Neural cell (in vitro differentiated cells): ENCODE measurements at regions not wholly inside any gene's neighbourhood (a gene's known extent, or its start where the extent isn't known, plus 50 kb on each side); places are given as distances from the start of the nearest gene placed in this dataset.

Experiments used
- CTCF ChIP-seq: fragments of 450-650 bp; IDR thresholded peaks from 2 replicates; pipeline ENCODE4 v1.5.1; 2014; ENCODE audit warnings: antibody characterized with exemption, mild to moderate bottlenecking, moderate library complexity; ENCODE audit not compliant: poor library complexity, severe bottlenecking
- EZH2 ChIP-seq: fragments of 200-600, 300-800 bp; shearing (Covaris generic), sonication (generic); IDR thresholded peaks from 2 replicates; pipeline ENCODE4 v1.6.1; 2014; ENCODE audit warnings: antibody characterized with exemption, low read length, borderline replicate concordance, mild to moderate bottlenecking; ENCODE audit not compliant: insufficient read depth, poor library complexity, severe bottlenecking

GRCh38 chr11:79507706-79508105 lies 66.9 kb upstream of the TENM4 start:
- TF ChIP-seq CTCF: no peak
- no peak for TF ChIP-seq EZH2
